ENCODE measurements at regions not wholly inside any gene's neighbourhood (a gene's known extent, or its start where the extent isn't known, plus 50 kb on each side); places are given as distances from the start of the nearest gene placed in this dataset.
"Not testable (repeated sequence)": the region's sequence is repeated elsewhere in the genome, so short reads cannot be mapped to it uniquely, and the experiment has no call there.

GRCh38 chr7:73137922-73138321 is 52.1 kb upstream of the SPDYE9 start:
- H3K36me3 ChIP-seq, DNase-seq, H3K4me3 ChIP-seq, H3K9me3 ChIP-seq, H3K27me3 ChIP-seq: not testable (repeated sequence)
